Peyer's patch (tissue), 4 donors: ENCODE measurements at regions not wholly inside any gene's neighbourhood (a gene's known extent, or its start where the extent isn't known, plus 50 kb on each side); places are given as distances from the start of the nearest gene placed in this dataset.

Experiments used
- DNase-seq, 3 donors: peaks; one replicate each; pipeline ENCODE4 v3.0.0-alpha.2; 2017 to 2019
- H3K27ac ChIP-seq, 4 donors: fragments of 200-600 bp; sonication (generic); one replicate each; pipeline ENCODE4 v1.5.1; 2016 to 2019
- H3K27me3 ChIP-seq, 2 donors: fragments of 200-600 bp; sonication (generic); one replicate each; pipeline ENCODE4 v1.5.1; 2019
- H3K36me3 ChIP-seq, 3 donors: fragments of 200-600 bp; sonication (generic); one replicate each; pipeline ENCODE4 v1.5.1; 2016 to 2019
- H3K4me1 ChIP-seq, 4 donors: fragments of 200-600 bp; sonication (generic); one replicate each; pipeline ENCODE4 v1.5.1; 2016 to 2019
- H3K4me3 ChIP-seq, 4 donors: fragments of 200-600 bp; sonication (generic); 1 replicate in 3 of 4; 2 replicates in 1 of 4; pipeline ENCODE4 v1.5.1; 2016 to 2019; ENCODE audit warnings: mild to moderate bottlenecking in 1 of 4
- H3K9me3 ChIP-seq, 4 donors: fragments of 200-600 bp; sonication (generic); one replicate each; pipeline ENCODE4 v1.5.1; 2016 to 2019; ENCODE audit warnings: mild to moderate bottlenecking in 1 of 4
- CTCF ChIP-seq, 6 experiments: fragments of 450-650 bp in 4 of 6; fragments of 200-600 bp in 2 of 6; sonication (generic) in 1 of 6; IDR thresholded peaks; one replicate each; pipeline ENCODE4 v1.5.1; 2017 to 2019; ENCODE audit warnings: antibody characterized with exemption in 6 of 6, mild to moderate bottlenecking in 3 of 6, moderate library complexity in 1 of 6
- POLR2A ChIP-seq, 2 donors: fragments of 450-650 bp; IDR thresholded peaks; one replicate each; pipeline ENCODE4 v1.5.1; 2017; ENCODE audit warnings: antibody characterized with exemption in 2 of 2, mild to moderate bottlenecking in 2 of 2, moderate library complexity in 2 of 2

- H3K4me3 ChIP-seq = no peak overlapping the region
- H3K36me3 ChIP-seq = no peaks in the 10 kb centered on the region
- H3K27ac ChIP-seq = no peak overlapping the region
- no peaks in the 10 kb centered on the region for H3K4me1 ChIP-seq
- DNase-seq = no peak
- no peak for TF ChIP-seq POLR2A (IDR thresholded peaks at IDR 0.05)
- TF ChIP-seq CTCF (IDR thresholded peaks at IDR 0.05) = no peak
- H3K27me3 ChIP-seq = no peaks in the 10 kb centered on the region
- H3K9me3 ChIP-seq = no peaks in the 10 kb centered on the region
Observed at GRCh38 chr6:14739827-14740226, 506.0 kb upstream of the JARID2 start.

- no peak for DNase-seq
- TF ChIP-seq POLR2A (IDR thresholded peaks at IDR 0.05) = no peak
- H3K27ac ChIP-seq = no peak overlapping the region
- no peaks in the 10 kb centered on the region for H3K9me3 ChIP-seq
- no peaks in the 10 kb centered on the region for H3K36me3 ChIP-seq
- H3K27me3 ChIP-seq = no peaks in the 10 kb centered on the region
- no peak overlapping the region for H3K4me3 ChIP-seq
- no peaks in the 10 kb centered on the region for H3K4me1 ChIP-seq
Observed at GRCh38 chr6:14742171-14742570, 503.7 kb upstream of the JARID2 start.

GRCh38 chr6:14742680-14743079, 503.2 kb upstream of the JARID2 start:
- H3K27ac ChIP-seq = no peak overlapping the region
- no peaks in the 10 kb centered on the region for H3K27me3 ChIP-seq
- H3K4me1 ChIP-seq = no peaks in the 10 kb centered on the region
- H3K9me3 ChIP-seq = no peaks in the 10 kb centered on the region
- no peak overlapping the region for H3K4me3 ChIP-seq
- no peaks in the 10 kb centered on the region for H3K36me3 ChIP-seq
- no peak for DNase-seq
- TF ChIP-seq POLR2A (IDR thresholded peaks at IDR 0.05) (no peak), CTCF (IDR thresholded peaks at IDR 0.05) (no peak)

DNA sequence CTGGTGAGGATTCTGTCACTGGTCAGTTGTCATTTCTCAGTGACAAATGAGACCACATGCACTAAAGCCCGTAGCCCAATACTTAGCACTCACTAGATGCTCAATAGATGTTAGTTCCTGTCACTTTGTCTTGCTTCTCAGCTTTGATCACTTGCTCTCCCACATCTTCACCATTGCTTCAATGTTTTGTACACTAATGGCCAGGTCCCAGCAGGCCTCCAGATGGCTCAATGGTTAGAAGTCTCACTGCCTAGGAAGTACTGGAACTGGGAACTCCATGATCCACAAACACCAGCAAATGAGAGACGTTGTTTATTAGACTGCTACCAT, 502.8 kb upstream of the JARID2 start:
- Histone ChIP-seq H3K9me3 (no peaks in the 10 kb centered on the region), H3K27ac (peak overlapping the region in 2 of 4 donors; percentile 33 to 52), H3K27me3 (no peaks in the 10 kb centered on the region), H3K4me3 (no peak overlapping the region), H3K4me1 (no peaks in the 10 kb centered on the region), H3K36me3 (no peaks in the 10 kb centered on the region)
- no peak for TF ChIP-seq POLR2A (IDR thresholded peaks at IDR 0.05)
- TF ChIP-seq CTCF (IDR thresholded peaks at IDR 0.05) = no peak
- no peak for DNase-seq

DNA sequence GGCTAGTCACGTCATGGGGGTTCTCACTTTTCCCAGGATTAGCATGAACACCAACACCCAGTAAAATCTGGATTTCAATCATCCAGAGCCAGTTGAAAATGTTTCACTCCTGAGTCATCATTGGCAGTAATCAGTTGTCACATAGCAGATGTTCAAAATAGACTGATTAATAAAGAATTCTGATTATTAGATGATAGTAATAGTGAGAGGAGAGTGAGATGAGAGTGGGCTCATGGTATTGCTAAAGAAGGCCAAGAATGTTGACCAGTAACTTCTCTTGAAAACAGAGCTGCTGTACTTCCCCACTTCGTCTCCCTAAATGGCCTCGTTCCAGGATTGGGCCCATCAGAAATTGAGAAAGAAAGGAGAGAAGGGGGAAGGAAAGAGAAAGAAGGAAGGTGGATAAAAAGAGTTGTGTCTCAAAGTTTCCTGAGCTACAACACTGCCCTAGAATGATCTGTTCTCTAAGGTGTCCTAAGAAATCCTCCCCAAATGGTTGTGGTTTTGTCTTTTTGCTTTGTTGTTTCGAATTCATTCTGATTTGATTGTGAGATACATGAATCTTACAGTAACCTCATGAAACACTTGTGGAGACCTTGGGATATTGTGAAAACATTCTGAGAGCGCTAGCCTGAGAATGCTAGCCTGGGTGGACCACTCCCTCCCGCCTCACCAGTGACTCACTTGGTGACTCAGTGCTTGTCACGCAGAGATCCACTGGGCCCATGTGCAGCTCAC, 502.2 kb upstream of the JARID2 start:
- no peaks in the 10 kb centered on the region for H3K9me3 ChIP-seq
- peak overlapping the region in 2 of 4 donors; percentile 33 to 52 for H3K27ac ChIP-seq
- H3K4me1 ChIP-seq = no peaks in the 10 kb centered on the region
- no peak for TF ChIP-seq CTCF (IDR thresholded peaks at IDR 0.05)
- TF ChIP-seq POLR2A (IDR thresholded peaks at IDR 0.05) = no peak
- no peaks in the 10 kb centered on the region for H3K36me3 ChIP-seq
- H3K27me3 ChIP-seq = no peaks in the 10 kb centered on the region
- peak in 2 of 3 donors; percentile 65 to 79 for DNase-seq
- H3K4me3 ChIP-seq = no peak overlapping the region

GRCh38 chr6:14744212-14744556, 501.7 kb upstream of the JARID2 start:
- Histone ChIP-seq H3K9me3 (no peaks in the 10 kb centered on the region), H3K36me3 (no peaks in the 10 kb centered on the region), H3K4me1 (no peaks in the 10 kb centered on the region), H3K27me3 (no peaks in the 10 kb centered on the region), H3K27ac (no peak overlapping the region), H3K4me3 (no peak overlapping the region)
- no peak for DNase-seq
- no peak for TF ChIP-seq CTCF (IDR thresholded peaks at IDR 0.05)
- TF ChIP-seq POLR2A (IDR thresholded peaks at IDR 0.05) = no peak
